OCI-LY7 (cell line): ENCODE measurements at regions not wholly inside any gene's neighbourhood (a gene's known extent, or its start where the extent isn't known, plus 50 kb on each side); places are given as distances from the start of the nearest gene placed in this dataset.

Experiments
- CTCF ChIP-seq: fragments of 200-600 bp; sonication (generic); conservative IDR thresholded peaks from 2 replicates; pipeline ENCODE4 v1.5.1; 2014; ENCODE audit warnings: mild to moderate bottlenecking, antibody characterized with exemption, low read length, moderate library complexity, mixed read lengths
- EZH2phosphoT487 ChIP-seq: fragments of 200-600 bp; sonication (generic); IDR thresholded peaks from 2 replicates; pipeline ENCODE4 v1.6.1; 2018; ENCODE audit warnings: low read depth, borderline replicate concordance, mild to moderate bottlenecking, mixed run types, antibody characterized with exemption, low read length, moderate library complexity, mixed read lengths

DNA sequence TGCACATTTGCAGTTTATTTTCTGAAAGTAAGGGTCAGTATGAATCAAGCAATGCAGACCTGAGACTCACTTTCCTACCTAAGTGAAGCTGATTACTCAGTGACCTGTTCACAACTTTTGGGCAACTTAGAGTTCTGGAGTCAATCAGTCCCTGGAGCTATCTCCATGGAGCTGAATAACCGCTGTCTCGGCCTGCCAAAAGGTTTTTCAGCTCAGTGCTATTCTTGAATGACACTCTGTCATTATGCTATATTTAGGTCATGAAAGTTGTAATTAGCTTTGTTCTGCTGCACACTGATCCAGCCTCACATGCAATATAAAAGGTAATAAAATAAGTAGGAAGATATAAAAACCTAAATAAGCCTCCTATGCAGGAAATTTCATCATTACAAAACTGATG is 356.0 kb downstream of the BMP2 start:
- TF ChIP-seq CTCF, result no peak
- no peak for TF ChIP-seq EZH2phosphoT487
